ENCODE measurements at regions not wholly inside any gene's neighbourhood (a gene's known extent, or its start where the extent isn't known, plus 50 kb on each side); places are given as distances from the start of the nearest gene placed in this dataset.

DNA sequence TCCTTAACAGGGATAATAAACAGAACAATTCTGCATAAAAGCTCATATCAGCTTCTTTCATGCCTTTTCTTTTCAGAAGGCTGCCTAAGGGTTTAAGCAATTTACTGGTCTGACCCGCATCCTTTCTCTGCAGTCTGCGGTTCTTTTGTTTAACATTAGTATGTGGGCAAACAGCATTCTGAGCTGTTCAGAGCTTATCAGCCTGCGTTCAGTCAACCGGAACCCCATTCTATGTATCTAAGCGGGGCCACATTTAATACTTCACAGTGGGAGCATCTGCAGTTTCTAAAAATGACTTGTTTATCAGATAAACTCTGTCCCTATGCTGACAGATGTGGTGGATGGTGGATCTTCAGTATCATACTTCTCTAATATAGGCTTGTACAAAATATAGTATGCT, 758.9 kb upstream of the MMS22L start:
- no peak for ATAC-seq
- intact Hi-C loops (cut with DNase I), result no loop called here
- no peaks in the 10 kb centered on the region for H3K4me1 ChIP-seq
- no peak overlapping the region for H3K27ac ChIP-seq
- no peak for DNase-seq
- H3K4me3 ChIP-seq, result no peak overlapping the region
- H3K9me3 ChIP-seq, result no peaks in the 10 kb centered on the region
- TF ChIP-seq POLR2A (IDR thresholded peaks at IDR 0.05), result no peak
- TF ChIP-seq, protein P1, sequence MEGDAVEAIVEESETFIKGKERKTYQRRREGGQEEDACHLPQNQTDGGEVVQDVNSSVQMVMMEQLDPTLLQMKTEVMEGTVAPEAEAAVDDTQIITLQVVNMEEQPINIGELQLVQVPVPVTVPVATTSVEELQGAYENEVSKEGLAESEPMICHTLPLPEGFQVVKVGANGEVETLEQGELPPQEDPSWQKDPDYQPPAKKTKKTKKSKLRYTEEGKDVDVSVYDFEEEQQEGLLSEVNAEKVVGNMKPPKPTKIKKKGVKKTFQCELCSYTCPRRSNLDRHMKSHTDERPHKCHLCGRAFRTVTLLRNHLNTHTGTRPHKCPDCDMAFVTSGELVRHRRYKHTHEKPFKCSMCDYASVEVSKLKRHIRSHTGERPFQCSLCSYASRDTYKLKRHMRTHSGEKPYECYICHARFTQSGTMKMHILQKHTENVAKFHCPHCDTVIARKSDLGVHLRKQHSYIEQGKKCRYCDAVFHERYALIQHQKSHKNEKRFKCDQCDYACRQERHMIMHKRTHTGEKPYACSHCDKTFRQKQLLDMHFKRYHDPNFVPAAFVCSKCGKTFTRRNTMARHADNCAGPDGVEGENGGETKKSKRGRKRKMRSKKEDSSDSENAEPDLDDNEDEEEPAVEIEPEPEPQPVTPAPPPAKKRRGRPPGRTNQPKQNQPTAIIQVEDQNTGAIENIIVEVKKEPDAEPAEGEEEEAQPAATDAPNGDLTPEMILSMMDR (IDR thresholded peaks at IDR 0.05), result no peak
- WGBS, 2 donors, result 9 to 10% methylated on average over 5 of the region's 5 CpGs
- H3K27me3 ChIP-seq, result no peaks in the 10 kb centered on the region
- no peaks in the 10 kb centered on the region for H3K36me3 ChIP-seq (replicated peaks in 1 of 2; ENCODE audit: insufficient read depth in 1 of 2, low read depth in 2 of 2)

DNA sequence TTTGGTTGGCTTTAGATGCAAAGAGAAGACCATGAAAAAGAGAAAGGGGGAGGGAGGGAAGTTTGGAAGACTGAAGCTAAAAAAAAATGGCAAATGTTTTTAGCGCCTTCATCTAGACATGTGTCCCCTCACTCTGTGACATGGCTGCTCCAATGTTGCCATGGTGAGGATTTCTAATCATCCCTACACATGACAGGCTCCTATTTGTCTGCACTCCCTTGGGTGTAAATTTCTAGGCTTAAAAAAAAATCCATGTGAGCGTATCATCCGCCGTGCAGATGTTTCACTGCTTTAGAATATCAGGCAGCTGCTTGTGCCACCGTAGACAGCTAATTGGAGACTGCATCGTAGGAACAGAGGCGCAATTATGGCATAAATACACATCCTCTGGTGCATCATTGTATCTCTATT, 761.1 kb upstream of the MMS22L start:
- Histone ChIP-seq H3K4me1 (no peaks in the 10 kb centered on the region), H3K9me3 (no peaks in the 10 kb centered on the region), H3K4me3 (no peak overlapping the region), H3K36me3 (replicated peaks in 1 of 2; ENCODE audit: insufficient read depth in 1 of 2, low read depth in 2 of 2) (no peaks in the 10 kb centered on the region), H3K27me3 (no peaks in the 10 kb centered on the region), H3K27ac (no peak overlapping the region)
- DNase-seq (no peak), ATAC-seq (no peak)
- intact Hi-C loops (cut with DNase I), result no loop called here
- WGBS, 2 donors, result 64 to 74% methylated on average over 7 of the region's 7 CpGs
- TF ChIP-seq, protein P1 (IDR thresholded peaks at IDR 0.05), result no peak
- no peak for TF ChIP-seq POLR2A (IDR thresholded peaks at IDR 0.05)

DNA sequence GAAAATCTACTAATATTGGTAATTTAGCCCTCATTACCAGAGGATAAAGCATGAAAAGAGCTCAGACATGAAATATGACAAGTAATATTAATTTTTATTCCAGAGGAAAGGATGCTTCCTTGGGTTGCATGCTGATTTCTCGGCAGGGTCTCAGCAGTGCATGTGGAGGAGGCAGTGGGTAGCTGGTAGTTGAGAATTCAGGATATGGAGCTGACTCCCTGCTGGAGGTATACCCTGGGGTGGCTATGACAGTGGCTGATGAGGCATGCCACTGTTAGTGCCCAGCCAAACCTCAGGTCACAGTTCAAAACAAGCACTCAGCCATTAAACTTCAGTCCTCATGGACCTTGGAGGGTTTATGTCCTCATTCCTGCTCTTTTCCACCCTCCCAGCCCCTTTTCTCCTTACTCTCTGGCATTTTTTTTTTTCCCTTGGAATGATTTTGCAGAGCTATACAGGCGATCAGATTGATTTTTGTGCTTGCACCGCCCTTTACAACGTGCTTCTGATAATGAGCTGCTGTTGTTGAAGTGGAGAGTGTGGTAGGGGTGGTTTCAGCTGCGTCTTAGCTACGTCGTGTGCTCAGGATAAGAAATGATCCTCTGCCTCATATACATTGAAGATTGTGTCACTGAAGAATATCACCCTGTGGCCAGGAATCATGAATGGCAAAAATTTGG, 761.9 kb upstream of the MMS22L start:
- Histone ChIP-seq H3K4me3 (no peak overlapping the region), H3K9me3 (no peaks in the 10 kb centered on the region), H3K4me1 (no peaks in the 10 kb centered on the region), H3K27ac (no peak overlapping the region), H3K27me3 (no peaks in the 10 kb centered on the region), H3K36me3 (replicated peaks in 1 of 2; ENCODE audit: insufficient read depth in 1 of 2, low read depth in 2 of 2) (no peaks in the 10 kb centered on the region)
- 19 to 27% methylated on average over 7 of the region's 7 CpGs for WGBS, 2 donors
- TF ChIP-seq, protein P1 (IDR thresholded peaks at IDR 0.05), result no peak
- TF ChIP-seq POLR2A (IDR thresholded peaks at IDR 0.05), result no peak
- intact Hi-C loops (cut with DNase I), result no loop called here
- no peak for DNase-seq
- ATAC-seq, result no peak

DNA sequence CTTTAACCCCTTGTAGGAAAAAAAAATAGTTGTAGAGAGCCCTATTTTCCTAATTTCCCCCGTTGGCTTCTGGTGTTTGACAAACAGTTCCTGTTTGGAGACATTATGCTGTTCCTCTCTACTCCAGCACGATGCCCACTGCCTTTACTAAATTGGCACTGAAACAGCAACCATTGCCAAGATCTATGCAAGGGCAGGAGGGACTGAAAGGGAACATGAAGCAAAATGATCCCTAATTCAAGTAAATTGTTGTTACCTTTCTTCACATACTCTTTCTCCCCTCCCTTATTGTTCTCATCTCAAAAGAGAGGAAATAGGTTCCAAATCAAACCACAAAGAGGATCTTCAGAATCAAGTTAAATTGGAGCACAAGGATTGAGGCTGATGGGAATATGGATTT, 764.1 kb upstream of the MMS22L start:
- no peaks in the 10 kb centered on the region for H3K4me1 ChIP-seq
- no peak for ATAC-seq
- H3K4me3 ChIP-seq, result no peak overlapping the region
- H3K9me3 ChIP-seq, result no peaks in the 10 kb centered on the region
- H3K36me3 ChIP-seq (replicated peaks in 1 of 2; ENCODE audit: insufficient read depth in 1 of 2, low read depth in 2 of 2), result no peaks in the 10 kb centered on the region
- DNase-seq, result no peak
- WGBS, 2 donors, result 23 to 31% methylated on average over 2 of the region's 2 CpGs
- TF ChIP-seq, protein P1 (IDR thresholded peaks at IDR 0.05), result no peak
- no peak for TF ChIP-seq POLR2A (IDR thresholded peaks at IDR 0.05)
- H3K27ac ChIP-seq, result no peak overlapping the region
- H3K27me3 ChIP-seq, result no peaks in the 10 kb centered on the region
- intact Hi-C loops (cut with DNase I), result no loop called here

DNA sequence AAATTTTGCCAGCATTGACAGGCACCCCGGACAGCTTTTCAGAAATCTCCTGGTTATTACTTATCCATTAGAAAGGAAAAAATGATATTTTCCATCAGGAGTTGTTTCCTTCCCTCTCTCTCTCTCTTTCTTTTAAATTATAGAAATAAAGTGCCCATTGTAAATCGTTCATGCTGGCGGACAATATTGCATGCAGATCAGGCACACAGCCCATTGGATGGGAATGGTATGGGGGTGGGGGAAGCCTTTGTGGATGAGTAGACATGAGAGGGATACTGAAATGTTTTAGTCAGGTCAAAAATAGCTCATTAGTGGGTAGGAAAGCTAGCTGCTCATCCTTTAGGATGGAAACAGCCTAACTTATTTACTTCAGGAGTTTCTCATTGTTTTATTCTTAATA, 764.9 kb upstream of the MMS22L start:
- H3K4me3 ChIP-seq, result no peak overlapping the region
- intact Hi-C loops (cut with DNase I), result no loop called here
- no peak for DNase-seq
- WGBS, 2 donors, result 54 to 61% methylated on average over 3 of the region's 3 CpGs
- no peaks in the 10 kb centered on the region for H3K9me3 ChIP-seq
- no peak for TF ChIP-seq POLR2A (IDR thresholded peaks at IDR 0.05)
- H3K4me1 ChIP-seq, result no peaks in the 10 kb centered on the region
- H3K36me3 ChIP-seq (replicated peaks in 1 of 2; ENCODE audit: insufficient read depth in 1 of 2, low read depth in 2 of 2), result no peaks in the 10 kb centered on the region
- no peak overlapping the region for H3K27ac ChIP-seq
- no peak for ATAC-seq
- H3K27me3 ChIP-seq, result no peaks in the 10 kb centered on the region
